ENCODE measurements at regions not wholly inside any gene's neighbourhood (a gene's known extent, or its start where the extent isn't known, plus 50 kb on each side); places are given as distances from the start of the nearest gene placed in this dataset.

GRCh38 chr6:54629131-54629530 lies 217.4 kb upstream of the FAM83B start:
- H3K36me3 ChIP-seq (ENCODE audit: insufficient read depth, low read length, poor library complexity, severe bottlenecking): no peaks in the 10 kb centered on the region
- H3K4me1 ChIP-seq (ENCODE audit: insufficient read depth, low read length, poor library complexity, severe bottlenecking): no peaks in the 10 kb centered on the region
- TF ChIP-seq EZH2 (IDR thresholded peaks at IDR 0.05; ENCODE audit: borderline replicate concordance, low read depth, low read length, poor library complexity, severe bottlenecking) (no peak), CTCF (conservative IDR thresholded peaks at IDR 0.05; ENCODE audit: low read depth, low read length) (no peak)
- POLR2A ChIA-PET (ENCODE audit: low non-redundant PET): no interaction called here
- intact Hi-C loops (cut with micrococcal nuclease; ENCODE audit: unreplicated experiment): no loop called here
- no peak for DNase-seq (ENCODE audit: low spot score)
- H3K27me3 ChIP-seq (replicated peaks; ENCODE audit: insufficient read depth, low read depth, low read length, poor library complexity): no peaks in the 10 kb centered on the region
- no peak overlapping the region for H3K4me3 ChIP-seq (ENCODE audit: low read depth, low read length, poor library complexity, severe bottlenecking)
- no peak overlapping the region for H3K27ac ChIP-seq (ENCODE audit: low read depth, low read length, poor library complexity, severe bottlenecking)
- H3K9me3 ChIP-seq (ENCODE audit: low read depth, low read length, poor library complexity, severe bottlenecking): no peaks in the 10 kb centered on the region
- BruUV-seq (replicated peaks): no TSS peak
- CTCF ChIA-PET: no interaction called here

- no TSS peak for BruUV-seq (replicated peaks)
- ChIA-PET CTCF (no interaction called here), POLR2A (ENCODE audit: low non-redundant PET) (no interaction called here)
- no peaks in the 10 kb centered on the region for H3K36me3 ChIP-seq (ENCODE audit: insufficient read depth, low read length, poor library complexity, severe bottlenecking)
- H3K4me3 ChIP-seq (ENCODE audit: low read depth, low read length, poor library complexity, severe bottlenecking): no peak overlapping the region
- no peak for DNase-seq (ENCODE audit: low spot score)
- no peaks in the 10 kb centered on the region for H3K4me1 ChIP-seq (ENCODE audit: insufficient read depth, low read length, poor library complexity, severe bottlenecking)
- H3K9me3 ChIP-seq (ENCODE audit: low read depth, low read length, poor library complexity, severe bottlenecking): no peaks in the 10 kb centered on the region
- TF ChIP-seq CTCF (conservative IDR thresholded peaks at IDR 0.05; ENCODE audit: low read depth, low read length) (no peak), EZH2 (IDR thresholded peaks at IDR 0.05; ENCODE audit: borderline replicate concordance, low read depth, low read length, poor library complexity, severe bottlenecking) (no peak)
- no peak overlapping the region for H3K27ac ChIP-seq (ENCODE audit: low read depth, low read length, poor library complexity, severe bottlenecking)
- no peaks in the 10 kb centered on the region for H3K27me3 ChIP-seq (replicated peaks; ENCODE audit: insufficient read depth, low read depth, low read length, poor library complexity)
- intact Hi-C loops (cut with micrococcal nuclease; ENCODE audit: unreplicated experiment): no loop called here
Observed at GRCh38 chr6:54632984-54633565, 213.5 kb upstream of the FAM83B start.

GRCh38 chr6:54633601-54634000 lies 213.0 kb upstream of the FAM83B start:
- H3K4me3 ChIP-seq (ENCODE audit: low read depth, low read length, poor library complexity, severe bottlenecking): no peak overlapping the region
- no peaks in the 10 kb centered on the region for H3K4me1 ChIP-seq (ENCODE audit: insufficient read depth, low read length, poor library complexity, severe bottlenecking)
- no peaks in the 10 kb centered on the region for H3K36me3 ChIP-seq (ENCODE audit: insufficient read depth, low read length, poor library complexity, severe bottlenecking)
- TF ChIP-seq CTCF (conservative IDR thresholded peaks at IDR 0.05; ENCODE audit: low read depth, low read length): no peak
- TF ChIP-seq EZH2 (IDR thresholded peaks at IDR 0.05; ENCODE audit: borderline replicate concordance, low read depth, low read length, poor library complexity, severe bottlenecking): no peak
- H3K27ac ChIP-seq (ENCODE audit: low read depth, low read length, poor library complexity, severe bottlenecking): no peak overlapping the region
- DNase-seq (ENCODE audit: low spot score): no peak
- ChIA-PET POLR2A (ENCODE audit: low non-redundant PET) (no interaction called here), CTCF (no interaction called here)
- intact Hi-C loops (cut with micrococcal nuclease; ENCODE audit: unreplicated experiment): no loop called here
- no TSS peak for BruUV-seq (replicated peaks)
- no peaks in the 10 kb centered on the region for H3K27me3 ChIP-seq (replicated peaks; ENCODE audit: insufficient read depth, low read depth, low read length, poor library complexity)
- H3K9me3 ChIP-seq (ENCODE audit: low read depth, low read length, poor library complexity, severe bottlenecking): no peaks in the 10 kb centered on the region
